ENCODE measurements at regions not wholly inside any gene's neighbourhood (a gene's known extent, or its start where the extent isn't known, plus 50 kb on each side); places are given as distances from the start of the nearest gene placed in this dataset.

DNA sequence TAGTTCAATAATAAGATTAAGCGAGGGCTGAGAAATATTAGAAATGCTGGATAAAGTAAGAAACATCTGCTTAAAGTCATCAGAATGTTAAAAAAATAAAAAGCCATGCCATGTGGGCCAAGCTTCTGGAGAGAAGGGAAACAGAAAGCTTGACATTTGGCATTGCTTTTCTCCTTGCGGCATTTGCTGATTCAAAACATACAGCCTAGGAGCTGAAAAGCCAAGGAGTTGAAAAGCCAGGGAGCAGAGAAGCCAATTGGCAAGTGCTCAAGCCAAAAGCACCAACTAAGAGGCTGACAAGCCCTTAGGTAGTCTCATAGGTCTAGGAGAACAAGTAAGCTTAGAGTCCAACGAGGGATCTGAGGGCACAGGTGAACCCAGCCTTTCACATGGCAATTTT is 754.3 kb downstream of the TLE4 start:
- Histone ChIP-seq H3K36me3 (ENCODE audit: control insufficient read depth, insufficient read depth, low read length) (no peaks in the 10 kb centered on the region), H3K27ac (ENCODE audit: low read length) (no peak overlapping the region), H3K4me1 (ENCODE audit: control insufficient read depth, insufficient read depth, low read length) (no peaks in the 10 kb centered on the region), H3K4me3 (ENCODE audit: low read depth in 2 of 2, low read length in 2 of 2) (no peak overlapping the region), H3K9me3 (ENCODE audit: control insufficient read depth, insufficient read depth, low read depth, low read length) (no peaks in the 10 kb centered on the region), H3K27me3 (ENCODE audit: control insufficient read depth, insufficient read depth, low read length) (no peaks in the 10 kb centered on the region)
- no TSS peak for BruUV-seq (replicated peaks)
- ChIA-PET CTCF (no interaction called here), POLR2A (no interaction called here)
- in situ Hi-C loops (cut with HindIII; ENCODE audit: low pct_unique_long_range_greater_than_20kb, low sequenced_read_pairs) = no loop called here
- intact Hi-C loops (cut with micrococcal nuclease; ENCODE audit: unreplicated experiment) = no loop called here
- ATAC-seq = no peak
- no peak for DNase-seq (ENCODE audit: low read depth, low spot score)
- TF ChIP-seq TCF7L2 (IDR thresholded peaks at IDR 0.05; ENCODE audit: low read depth, low read length) (no peak), SIN3A (IDR thresholded peaks at IDR 0.05; ENCODE audit: borderline replicate concordance, insufficient read depth, low read depth, low read length) (no peak), POLR2AphosphoS5 (IDR thresholded peaks at IDR 0.05; ENCODE audit: low read depth, low read length) (no peak)
- TF ChIP-seq, protein P1, sequence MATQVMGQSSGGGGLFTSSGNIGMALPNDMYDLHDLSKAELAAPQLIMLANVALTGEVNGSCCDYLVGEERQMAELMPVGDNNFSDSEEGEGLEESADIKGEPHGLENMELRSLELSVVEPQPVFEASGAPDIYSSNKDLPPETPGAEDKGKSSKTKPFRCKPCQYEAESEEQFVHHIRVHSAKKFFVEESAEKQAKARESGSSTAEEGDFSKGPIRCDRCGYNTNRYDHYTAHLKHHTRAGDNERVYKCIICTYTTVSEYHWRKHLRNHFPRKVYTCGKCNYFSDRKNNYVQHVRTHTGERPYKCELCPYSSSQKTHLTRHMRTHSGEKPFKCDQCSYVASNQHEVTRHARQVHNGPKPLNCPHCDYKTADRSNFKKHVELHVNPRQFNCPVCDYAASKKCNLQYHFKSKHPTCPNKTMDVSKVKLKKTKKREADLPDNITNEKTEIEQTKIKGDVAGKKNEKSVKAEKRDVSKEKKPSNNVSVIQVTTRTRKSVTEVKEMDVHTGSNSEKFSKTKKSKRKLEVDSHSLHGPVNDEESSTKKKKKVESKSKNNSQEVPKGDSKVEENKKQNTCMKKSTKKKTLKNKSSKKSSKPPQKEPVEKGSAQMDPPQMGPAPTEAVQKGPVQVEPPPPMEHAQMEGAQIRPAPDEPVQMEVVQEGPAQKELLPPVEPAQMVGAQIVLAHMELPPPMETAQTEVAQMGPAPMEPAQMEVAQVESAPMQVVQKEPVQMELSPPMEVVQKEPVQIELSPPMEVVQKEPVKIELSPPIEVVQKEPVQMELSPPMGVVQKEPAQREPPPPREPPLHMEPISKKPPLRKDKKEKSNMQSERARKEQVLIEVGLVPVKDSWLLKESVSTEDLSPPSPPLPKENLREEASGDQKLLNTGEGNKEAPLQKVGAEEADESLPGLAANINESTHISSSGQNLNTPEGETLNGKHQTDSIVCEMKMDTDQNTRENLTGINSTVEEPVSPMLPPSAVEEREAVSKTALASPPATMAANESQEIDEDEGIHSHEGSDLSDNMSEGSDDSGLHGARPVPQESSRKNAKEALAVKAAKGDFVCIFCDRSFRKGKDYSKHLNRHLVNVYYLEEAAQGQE (IDR thresholded peaks at IDR 0.05; ENCODE audit: insufficient read depth in 1 of 2, low read depth in 2 of 2, low read length in 1 of 2) = no peak
- TF ChIP-seq, protein P2, sequence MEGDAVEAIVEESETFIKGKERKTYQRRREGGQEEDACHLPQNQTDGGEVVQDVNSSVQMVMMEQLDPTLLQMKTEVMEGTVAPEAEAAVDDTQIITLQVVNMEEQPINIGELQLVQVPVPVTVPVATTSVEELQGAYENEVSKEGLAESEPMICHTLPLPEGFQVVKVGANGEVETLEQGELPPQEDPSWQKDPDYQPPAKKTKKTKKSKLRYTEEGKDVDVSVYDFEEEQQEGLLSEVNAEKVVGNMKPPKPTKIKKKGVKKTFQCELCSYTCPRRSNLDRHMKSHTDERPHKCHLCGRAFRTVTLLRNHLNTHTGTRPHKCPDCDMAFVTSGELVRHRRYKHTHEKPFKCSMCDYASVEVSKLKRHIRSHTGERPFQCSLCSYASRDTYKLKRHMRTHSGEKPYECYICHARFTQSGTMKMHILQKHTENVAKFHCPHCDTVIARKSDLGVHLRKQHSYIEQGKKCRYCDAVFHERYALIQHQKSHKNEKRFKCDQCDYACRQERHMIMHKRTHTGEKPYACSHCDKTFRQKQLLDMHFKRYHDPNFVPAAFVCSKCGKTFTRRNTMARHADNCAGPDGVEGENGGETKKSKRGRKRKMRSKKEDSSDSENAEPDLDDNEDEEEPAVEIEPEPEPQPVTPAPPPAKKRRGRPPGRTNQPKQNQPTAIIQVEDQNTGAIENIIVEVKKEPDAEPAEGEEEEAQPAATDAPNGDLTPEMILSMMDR (IDR thresholded peaks at IDR 0.05) = no peak

DNA sequence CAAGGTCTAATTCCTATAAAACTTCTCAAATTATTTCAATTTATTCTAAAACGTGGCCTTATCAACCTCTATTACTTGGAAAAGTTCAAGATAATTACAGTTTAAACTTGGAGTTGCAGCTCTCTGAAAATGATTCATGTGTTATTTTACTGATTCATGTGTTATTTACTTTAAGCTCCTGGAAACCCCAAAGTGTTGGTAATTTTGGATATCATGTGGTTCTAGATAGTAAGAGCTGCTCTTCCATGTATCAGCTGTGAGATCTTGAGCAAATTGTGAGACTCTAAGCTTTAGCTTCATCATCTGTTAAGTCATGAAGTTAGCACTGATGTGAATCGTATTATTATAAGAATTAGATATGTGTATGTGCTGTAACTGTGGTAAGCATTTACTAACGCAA is 749.2 kb downstream of the TLE4 start:
- H3K36me3 ChIP-seq (ENCODE audit: control insufficient read depth, insufficient read depth, low read length) = no peaks in the 10 kb centered on the region
- BruUV-seq (replicated peaks) = no TSS peak
- DNase-seq (ENCODE audit: low read depth, low spot score) = no peak
- no peak overlapping the region for H3K4me3 ChIP-seq (ENCODE audit: low read depth in 2 of 2, low read length in 2 of 2)
- no peaks in the 10 kb centered on the region for H3K4me1 ChIP-seq (ENCODE audit: control insufficient read depth, insufficient read depth, low read length)
- no peak overlapping the region for H3K27ac ChIP-seq (ENCODE audit: low read length)
- in situ Hi-C loops (cut with HindIII; ENCODE audit: low pct_unique_long_range_greater_than_20kb, low sequenced_read_pairs) = no loop called here
- ATAC-seq = no peak
- no peaks in the 10 kb centered on the region for H3K27me3 ChIP-seq (ENCODE audit: control insufficient read depth, insufficient read depth, low read length)
- intact Hi-C loops (cut with micrococcal nuclease; ENCODE audit: unreplicated experiment) = no loop called here
- H3K9me3 ChIP-seq (ENCODE audit: control insufficient read depth, insufficient read depth, low read depth, low read length) = no peaks in the 10 kb centered on the region
- POLR2A ChIA-PET = no interaction called here
- TF ChIP-seq, protein P2 (IDR thresholded peaks at IDR 0.05) = no peak
- TF ChIP-seq SIN3A (IDR thresholded peaks at IDR 0.05; ENCODE audit: borderline replicate concordance, insufficient read depth, low read depth, low read length) (no peak), TCF7L2 (IDR thresholded peaks at IDR 0.05; ENCODE audit: low read depth, low read length) (no peak), POLR2AphosphoS5 (IDR thresholded peaks at IDR 0.05; ENCODE audit: low read depth, low read length) (no peak)
- TF ChIP-seq, protein P1 (IDR thresholded peaks at IDR 0.05; ENCODE audit: insufficient read depth in 1 of 2, low read depth in 2 of 2, low read length in 1 of 2) = no peak
- CTCF ChIA-PET = no interaction called here

Measured in Panc1 (cell line).